Limb (tissue), 2 donors: ENCODE measurements at regions not wholly inside any gene's neighbourhood (a gene's known extent, or its start where the extent isn't known, plus 50 kb on each side); places are given as distances from the start of the nearest gene placed in this dataset.

Source experiments
- DNase-seq, 2 donors: peaks; one replicate each; pipeline ENCODE4 v3.0.0-alpha.2; 2016; ENCODE audit errors: extremely low spot score in 2 of 2

DNA sequence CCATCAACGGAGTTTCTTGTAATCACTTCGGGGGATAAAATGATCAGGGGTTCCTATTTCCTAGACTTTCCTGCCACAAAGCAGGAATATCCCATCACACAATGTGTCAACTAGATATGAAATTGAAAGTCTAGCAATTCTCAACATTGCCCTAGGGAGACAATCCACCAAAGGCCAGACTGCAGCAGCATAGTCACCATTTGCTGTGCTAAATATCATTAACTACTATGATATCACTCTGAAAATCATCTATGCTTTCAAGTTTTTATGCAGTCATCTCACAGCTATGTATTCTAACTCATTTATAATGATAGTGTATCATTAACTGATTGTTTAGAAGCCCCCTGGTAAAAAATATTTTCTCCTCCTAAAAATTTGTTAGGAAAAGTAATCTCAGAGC is 342.6 kb upstream of the CDH6 start:
- DNase-seq, result no peak

DNA sequence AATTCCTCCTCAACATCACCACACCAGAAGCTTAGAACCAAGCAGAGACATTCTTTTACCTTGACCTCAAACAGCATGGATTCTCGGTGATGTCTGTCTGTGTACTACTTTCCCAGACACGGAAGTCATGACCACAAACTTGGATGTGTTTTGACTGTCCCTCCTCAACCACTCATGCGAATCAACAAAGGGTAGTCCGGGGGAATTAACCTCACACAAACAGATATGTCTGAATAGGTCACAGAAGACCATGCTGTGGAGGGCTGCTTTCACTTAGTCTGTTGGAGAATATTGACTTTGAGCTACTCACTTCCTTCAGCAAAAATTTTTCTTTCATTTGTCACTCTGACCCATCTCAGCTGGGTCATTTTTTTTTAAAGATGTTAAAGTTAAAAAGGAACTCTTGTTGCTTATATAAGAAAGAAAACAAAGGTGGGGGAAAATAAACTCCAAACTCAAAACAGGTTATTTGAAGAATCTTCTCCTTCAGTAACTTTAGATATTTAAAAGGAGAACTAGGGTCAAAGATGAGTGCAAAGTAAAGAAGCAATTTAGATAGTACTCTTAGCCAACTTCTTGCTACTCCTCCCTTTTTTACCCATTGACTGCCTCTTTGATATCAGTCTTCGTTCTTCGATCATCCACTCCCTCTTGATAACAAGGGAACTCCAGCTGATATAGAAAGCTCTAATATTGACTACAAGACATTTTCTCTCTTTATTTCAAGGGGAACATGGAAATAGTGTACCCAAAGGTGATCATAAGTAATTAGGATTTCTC is 343.4 kb upstream of the CDH6 start:
- no peak for DNase-seq

DNA sequence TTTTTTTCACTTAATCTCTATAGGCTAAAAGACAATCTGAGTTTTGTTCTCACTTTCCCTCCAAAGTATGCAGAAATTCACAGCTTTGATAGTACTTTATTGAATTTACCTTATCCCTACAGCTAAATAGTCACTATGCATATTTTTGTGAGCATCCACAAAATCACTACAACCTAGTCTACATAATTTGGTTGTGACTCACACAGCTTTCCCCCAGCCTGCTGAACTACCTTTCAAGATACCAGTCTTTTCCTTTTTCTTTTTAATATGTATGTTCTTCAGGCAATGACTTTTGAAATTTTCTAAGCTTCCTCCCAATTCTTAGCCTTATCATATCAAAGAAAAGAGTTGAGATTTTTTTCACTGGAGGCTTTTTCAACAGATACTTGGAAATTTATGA is 347.3 kb upstream of the CDH6 start:
- no peak for DNase-seq

DNA sequence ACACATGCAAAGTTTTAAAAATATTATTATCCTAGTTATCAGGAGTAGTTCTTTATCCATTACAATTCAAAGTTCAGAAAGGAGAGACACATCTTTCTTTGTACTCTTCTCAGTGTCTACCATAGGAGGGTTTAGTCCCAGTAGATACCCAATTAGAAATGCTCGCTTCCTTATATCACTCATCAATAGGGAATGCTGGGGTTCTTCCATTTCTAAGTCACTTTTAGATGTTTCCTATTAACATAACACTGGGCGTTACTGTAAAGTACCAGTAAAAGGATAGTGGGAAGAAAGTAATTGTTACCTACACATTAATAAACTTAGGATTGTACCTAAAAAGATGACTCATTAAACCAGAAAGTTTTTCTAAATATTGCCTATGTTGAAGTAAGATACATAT is 348.3 kb upstream of the CDH6 start:
- no peak for DNase-seq

DNA sequence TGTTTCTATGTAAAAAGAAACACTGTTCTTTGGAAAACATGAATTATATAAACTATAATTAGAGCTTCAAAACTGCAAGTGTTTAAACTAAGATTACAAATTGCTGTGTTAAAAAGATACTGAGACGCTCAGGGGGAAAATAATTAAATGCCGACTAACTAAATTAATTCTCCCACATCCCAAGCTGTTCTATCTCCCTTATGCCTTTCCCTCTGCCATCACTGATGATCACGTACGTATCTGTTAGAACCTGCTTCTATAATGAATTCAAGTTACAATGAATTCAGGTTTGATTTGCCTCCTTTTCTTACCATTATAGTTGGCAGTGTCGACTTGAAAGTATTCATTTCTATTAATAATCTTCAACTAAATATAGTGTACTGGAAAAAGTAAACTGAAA is 349.9 kb upstream of the CDH6 start:
- DNase-seq, result no peak

DNA sequence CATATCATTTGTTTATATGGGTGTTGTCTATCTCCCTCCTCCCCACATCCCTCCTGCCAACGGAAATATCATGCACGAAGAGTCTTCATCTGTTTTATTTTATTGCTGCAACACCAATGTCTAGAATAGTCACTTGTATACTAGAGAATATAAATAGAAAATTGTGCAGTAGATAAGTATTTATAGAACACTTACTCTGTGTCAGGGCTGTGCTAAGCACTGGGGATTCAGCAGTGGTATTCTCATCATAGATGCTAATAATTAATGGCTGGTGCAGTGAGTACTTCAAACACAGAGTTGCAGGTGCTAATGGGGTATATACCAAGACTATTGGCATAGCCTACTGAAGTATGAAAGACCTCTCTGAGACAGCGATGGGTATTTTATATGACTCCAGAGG is 353.5 kb upstream of the CDH6 start:
- DNase-seq, result no peak

DNA sequence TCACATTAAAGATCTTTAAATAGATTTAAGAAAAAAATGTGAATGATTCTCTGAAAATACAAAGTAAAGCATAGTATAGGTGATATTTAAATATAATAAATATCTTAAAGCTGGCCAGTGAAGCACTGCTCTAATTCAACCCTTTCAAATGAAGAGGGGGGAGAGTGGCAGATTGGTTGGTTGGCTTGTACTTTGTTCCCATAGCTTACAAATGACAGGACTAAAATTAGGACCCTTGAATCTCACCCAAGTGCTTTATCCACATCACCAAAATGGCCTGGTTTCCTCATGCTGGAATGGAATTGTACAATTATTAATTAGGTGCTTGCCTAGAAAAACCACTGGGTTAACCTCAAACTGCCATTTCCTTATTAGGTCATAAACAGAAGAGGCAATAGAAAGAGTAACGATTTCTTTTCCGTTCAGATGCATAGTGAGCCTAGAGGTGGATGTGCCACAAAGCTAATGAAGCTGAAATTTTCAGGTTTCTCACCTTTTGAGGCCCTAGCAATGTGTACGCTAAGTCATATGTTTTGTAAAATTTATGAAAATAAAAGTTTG is 354.5 kb upstream of the CDH6 start:
- DNase-seq, result no peak

DNA sequence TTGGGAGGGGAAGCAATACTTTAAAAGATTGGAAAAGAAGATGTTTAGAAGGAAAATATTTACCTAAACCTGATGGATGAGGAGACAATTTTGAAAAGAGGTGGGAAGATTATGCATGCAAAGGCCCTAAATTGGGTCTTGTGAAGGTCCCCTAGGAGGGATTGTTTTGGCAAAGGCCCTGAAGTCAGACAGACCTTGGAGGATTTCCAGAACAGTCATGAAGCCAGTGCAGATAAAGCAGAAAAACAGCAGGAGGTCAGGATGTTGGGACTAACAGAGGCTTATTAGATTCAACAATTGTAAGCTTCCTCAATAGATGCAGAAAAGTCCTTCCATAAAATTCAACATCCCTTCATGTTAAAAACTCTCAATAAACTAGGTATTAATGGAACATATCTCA is 361.0 kb upstream of the CDH6 start:
- DNase-seq, result no peak

DNA sequence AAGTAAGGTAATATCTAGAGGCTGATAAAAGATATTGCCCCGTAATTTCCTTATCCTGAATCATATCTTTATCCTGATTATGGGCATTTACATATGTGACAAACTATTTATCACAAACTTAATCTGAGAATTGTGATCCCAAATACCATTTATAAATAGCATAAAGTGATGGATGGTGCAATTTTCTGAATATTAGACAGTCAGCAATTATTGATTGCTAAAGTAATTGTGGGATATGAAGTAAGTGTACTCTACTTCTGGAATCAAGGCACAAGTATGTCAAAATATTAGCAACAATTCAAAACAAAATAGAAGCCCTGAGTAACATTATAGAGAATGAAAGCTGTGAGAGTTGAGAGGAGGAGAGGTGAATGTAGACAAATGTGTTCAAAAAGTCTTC is 361.9 kb upstream of the CDH6 start:
- no peak for DNase-seq

DNA sequence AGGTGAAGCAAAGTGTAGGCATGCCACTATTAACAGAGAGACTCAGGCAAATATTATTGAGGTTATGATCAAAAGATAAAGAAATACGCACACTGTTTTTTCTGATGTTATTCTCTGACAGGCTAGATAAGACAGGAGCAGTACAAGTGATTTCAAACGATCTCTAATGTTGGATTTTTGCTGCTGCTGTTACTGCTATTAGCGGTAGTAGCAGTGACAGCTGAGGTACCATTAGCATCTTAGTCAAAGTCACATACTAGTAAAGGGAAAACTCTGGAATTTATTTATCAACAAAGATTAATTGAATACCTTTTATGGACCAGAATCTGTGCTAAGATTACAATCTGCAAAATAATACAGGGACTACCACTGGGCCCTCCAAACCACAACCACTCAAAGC is 362.4 kb upstream of the CDH6 start:
- no peak for DNase-seq

DNA sequence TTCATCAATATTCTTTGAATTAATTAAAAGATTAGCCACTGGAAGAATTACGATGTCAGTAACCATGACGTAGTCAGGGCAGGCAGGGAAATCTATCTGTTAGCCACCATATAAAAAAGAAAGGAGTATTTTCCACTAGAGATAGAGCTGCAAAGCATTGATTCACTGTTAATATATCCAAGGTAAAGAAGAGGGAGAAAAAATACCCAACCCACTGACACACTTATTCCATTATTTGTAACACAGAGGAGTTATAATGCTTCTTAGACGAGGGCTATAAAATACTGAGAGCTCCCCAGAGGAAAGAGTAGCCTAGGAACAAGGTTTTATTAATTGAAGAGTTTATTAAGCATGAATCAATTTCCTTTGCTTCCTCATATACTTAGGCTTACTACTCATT is 382.2 kb upstream of the CDH6 start:
- no peak for DNase-seq

DNA sequence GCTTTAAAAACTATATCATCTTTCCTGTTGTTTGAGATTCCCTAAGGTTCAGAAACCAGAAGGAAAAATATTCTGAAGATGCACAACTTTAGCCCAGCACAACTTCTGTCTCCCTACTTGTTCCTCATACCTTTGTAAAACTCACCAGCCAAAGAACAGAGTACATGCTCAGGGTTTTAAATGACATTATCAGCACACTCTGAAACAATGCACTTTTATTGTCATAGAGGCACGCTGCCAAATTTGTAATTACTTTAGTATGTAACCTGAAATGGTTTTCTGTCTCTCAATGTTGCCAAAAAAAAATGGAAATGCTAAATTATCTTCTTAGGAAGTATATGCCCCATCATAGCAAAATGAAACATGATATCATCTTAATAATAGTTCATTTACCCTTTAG is 383.6 kb upstream of the CDH6 start:
- DNase-seq, result no peak

DNA sequence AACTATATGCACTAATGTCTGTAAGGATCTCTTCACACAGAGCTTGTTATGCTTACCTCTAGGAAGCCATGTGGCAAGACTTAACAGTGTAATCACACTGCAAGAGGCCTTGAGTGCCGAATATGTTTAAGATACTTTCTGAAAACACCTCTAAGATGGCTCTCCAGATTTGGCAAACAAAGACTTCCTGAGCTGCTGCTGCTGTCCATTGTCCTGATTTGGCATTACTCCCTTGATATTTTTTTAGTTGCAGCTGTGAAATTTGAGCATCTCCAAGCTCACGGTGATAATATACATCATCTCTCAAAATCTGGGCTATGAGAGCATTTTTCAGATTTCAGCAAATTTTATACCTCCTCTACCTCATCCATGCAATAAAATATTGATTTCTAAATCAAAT is 384.5 kb upstream of the CDH6 start:
- no peak for DNase-seq

DNA sequence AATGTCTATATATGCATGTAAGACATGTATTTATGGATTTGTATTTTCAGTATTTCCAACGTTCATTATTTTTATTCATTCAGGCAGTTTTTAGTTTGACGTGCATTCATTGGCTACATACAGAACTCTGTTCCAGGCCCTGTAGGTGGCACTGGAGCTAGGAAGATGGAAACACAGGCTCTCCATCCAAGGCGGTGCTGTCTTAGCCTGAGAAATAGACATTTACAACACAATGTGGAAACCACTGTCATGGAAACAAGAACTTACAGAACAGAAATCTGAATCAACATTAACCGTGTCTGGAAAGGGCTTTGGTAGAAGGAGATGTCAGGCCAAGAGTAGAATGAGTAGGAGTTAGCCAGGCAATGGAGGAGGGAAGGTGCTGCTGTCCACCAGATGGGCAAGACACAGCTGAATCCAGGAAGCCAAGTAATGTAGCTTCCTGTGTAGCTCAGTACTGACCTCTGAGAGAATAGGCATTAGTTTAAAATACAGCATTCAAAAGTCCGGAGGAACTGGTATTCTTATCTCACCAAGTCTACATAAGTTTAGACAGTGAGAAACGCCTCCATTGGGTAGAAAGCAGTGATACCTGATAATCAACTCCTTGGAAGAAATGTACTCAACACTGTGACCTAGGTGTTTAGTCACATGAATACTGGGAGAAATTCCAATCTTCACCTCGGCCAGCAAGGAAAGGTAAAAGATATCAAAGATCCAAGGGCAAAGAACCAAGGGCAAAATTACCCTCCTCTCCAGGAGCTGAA is 388.6 kb upstream of the CDH6 start:
- DNase-seq, result no peak

DNA sequence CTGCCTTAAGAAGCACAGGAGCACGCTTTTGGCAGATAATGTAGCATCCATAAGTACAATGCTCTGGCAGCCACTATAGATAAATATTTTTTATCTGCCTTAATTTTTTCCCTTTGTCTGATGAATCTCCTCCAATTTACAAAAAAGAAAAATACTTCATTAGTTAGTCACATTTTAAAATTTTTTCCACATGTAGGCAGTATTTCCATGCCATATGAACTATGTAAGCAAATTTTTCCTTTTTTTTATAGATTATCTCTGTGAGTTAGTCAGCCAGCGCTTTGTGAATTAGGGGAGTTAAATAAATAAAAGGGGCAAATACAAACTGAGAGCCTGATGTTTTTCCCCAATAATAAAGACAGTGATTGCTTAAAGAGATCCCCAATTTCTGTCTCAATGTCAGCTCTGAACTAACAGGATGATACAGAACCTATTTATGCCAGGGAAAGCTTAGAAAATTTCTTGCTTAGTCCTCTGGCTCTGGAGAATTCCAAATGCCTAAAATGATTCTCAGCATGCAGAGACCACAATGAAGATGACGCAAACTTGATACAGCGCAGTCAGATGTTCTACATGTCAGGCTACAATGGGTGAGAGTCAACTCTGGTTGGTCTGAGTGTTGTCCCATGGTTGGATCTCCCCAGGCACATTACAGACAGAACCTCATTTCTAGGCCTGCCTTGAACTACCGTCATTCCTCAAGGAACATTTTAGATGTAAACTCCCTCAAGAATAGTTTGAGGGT is 390.4 kb upstream of the CDH6 start:
- no peak for DNase-seq

DNA sequence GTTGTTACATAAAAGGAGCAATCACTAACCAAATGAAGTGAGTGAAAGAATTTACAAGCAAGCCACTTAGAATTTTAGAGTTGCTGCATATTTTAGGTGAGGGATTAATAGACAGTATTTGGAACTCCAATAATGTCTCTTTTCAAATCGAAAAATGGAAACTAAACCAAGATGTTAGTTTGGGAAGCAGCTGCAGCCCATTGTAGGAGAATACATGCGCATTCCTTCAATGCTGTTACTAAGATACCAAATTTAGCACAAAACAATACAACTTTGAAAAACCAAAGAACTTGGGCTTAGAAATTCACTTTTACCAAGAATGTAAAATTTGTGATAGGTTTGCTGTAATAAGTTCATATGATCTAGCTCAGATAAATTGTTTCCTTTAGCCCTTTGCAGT is 411.8 kb upstream of the CDH6 start:
- DNase-seq, result no peak

DNA sequence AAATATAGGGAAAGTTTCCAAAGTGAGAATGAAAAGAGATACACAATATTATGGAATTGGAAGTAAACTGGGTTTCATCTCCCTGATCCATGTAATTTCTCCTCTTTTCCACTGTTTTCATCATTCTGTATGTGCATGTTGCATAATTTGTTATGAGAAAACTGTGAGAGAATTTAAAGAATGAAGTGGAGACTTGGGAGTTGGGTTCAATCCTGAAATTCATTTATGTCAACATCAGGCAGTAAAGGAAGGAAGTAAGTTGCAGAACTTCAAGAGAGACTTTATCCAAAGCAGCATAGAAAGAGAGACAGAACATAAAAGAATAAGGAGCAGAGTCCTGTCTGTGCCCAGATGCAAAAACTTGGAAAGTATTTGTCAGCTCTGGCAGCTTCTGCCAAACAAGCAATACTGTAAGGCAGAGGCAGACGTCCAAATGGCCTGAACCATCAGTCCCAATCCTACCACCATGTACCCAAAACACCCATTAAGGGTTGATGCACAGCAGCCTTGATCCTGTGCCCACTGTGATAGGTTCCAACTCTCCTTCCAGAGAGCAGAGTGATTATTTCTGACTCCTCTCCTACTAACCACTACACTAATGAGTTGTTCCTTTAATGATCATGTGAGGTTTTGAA is 425.3 kb upstream of the CDH6 start:
- DNase-seq, result no peak

DNA sequence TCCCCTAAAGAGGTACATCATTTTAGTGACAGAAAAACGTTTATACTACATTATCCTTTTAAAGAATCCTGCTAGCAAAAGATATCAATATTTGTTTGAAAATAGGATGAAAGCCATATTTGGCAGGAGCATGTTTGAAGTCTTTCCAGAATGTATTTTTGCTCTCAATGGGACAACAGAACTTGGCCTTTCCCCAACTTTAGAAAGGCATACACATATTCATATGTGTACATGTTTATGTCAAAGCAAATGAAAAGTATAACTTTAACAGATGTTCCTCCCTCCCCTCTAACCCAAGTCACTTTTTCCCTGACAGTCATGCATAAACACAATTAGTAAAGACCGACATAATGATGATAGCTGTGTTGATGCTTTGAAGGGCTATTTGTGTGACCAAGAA is 427.8 kb upstream of the CDH6 start:
- no peak for DNase-seq

DNA sequence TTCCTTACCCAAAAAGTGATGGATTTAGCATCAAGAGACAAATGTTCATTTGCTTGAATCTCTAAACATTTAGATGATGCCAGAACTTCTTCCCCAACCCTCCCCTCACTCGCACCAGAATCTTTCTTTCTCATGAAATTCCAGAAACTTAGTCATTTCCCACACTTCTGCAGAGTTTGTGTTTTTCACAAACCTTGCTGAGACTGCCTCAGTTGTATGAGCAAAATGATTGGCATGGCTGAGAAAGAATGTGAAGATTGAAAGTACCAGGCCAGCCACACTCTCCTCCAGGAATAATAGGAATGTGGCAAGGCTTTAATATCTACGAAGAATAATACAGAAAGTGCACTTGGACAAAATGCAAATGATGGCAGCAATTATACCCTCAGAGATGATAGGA is 428.3 kb upstream of the CDH6 start:
- DNase-seq, result no peak

DNA sequence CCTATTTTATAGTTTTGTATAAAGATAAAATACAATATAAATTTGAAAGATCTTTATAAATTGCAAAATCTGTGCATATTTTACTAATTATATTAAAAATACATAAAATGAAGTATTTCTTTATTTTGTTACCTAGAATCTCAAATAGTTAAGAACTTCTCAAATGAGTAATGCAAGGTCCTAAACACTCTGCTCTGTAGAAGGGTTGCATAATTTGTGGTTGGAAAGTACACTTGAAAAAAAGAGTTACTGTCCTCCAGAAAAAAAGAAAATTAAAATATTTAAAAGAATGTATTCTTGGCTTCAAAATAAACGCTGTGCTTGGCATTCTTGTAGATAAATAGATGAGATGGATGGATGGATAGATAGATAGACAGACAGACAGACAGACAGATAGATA is 428.8 kb upstream of the CDH6 start:
- no peak for DNase-seq

DNA sequence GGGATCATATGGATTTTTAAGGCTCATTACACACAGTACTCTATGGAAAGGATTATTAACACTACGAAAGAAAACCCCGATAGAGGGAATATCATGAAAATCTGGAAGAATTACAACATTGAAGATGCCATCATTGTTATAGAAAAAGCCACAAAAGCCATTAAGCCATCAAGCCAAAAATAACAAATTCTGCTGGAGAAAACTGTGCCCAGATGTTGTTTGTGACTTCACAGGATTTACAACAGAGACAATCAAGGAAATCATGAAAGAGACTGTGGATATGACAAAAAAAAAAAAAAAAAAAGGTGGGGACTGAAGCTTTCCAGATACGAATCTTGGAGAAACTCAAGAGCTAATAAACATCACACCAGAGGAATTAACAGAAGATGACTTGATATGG is 433.8 kb upstream of the CDH6 start:
- DNase-seq, result no peak

DNA sequence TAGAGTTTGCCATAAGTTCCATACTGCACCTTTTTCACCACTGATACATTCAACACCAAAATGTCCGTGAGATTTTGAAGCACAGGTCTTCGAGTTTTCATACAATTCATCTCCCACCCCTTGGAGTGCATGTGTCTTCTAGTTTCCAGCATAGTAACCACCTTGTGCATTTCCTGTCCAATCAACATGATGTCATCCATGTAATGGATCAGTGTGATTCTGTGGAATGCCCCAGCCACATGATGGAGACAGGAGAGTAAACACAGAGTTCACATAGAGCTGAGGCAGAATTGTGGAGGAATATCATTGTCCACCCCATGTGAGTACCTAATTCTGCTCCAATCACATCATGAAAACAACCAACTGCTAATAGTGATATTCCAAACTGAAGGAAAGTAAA is 441.5 kb upstream of the CDH6 start:
- DNase-seq, result no peak
